HepG2 (cell line): ENCODE measurements at regions not wholly inside any gene's neighbourhood (a gene's known extent, or its start where the extent isn't known, plus 50 kb on each side); places are given as distances from the start of the nearest gene placed in this dataset.

Experiments used
- ARID5B ChIP-seq: IDR thresholded peaks from 2 replicates; pipeline ENCODE4 v1.4.0; 2020; ENCODE audit warnings: mild to moderate bottlenecking, missing genetic modification reagents
- ATF6 ChIP-seq: sonication (generic); formaldehyde crosslinking; conservative IDR thresholded peaks from 2 replicates; pipeline ENCODE4 v1.4.0; 2020; ENCODE audit warnings: missing genetic modification reagents
- CREB3 ChIP-seq: sonication (generic); formaldehyde crosslinking; IDR thresholded peaks from 2 replicates; pipeline ENCODE4 v1.5.0; 2020; ENCODE audit warnings: missing genetic modification reagents
- DMTF1 ChIP-seq: sonication (generic); formaldehyde crosslinking; IDR thresholded peaks from 2 replicates; pipeline ENCODE4 v1.4.0; 2020; ENCODE audit warnings: mild to moderate bottlenecking, missing genetic modification reagents
- ERF ChIP-seq: IDR thresholded peaks from 2 replicates; pipeline ENCODE4 v1.6.1; 2018; ENCODE audit warnings: missing biosample characterization, missing genetic modification reagents
- FOXA3 ChIP-seq: IDR thresholded peaks from 2 replicates; pipeline ENCODE4 v1.6.1; 2016; ENCODE audit warnings: missing genetic modification reagents, missing compliant biosample characterization
- IRF1 ChIP-seq: sonication (generic); formaldehyde crosslinking; IDR thresholded peaks from 2 replicates; pipeline ENCODE4 v1.4.0; 2020; ENCODE audit warnings: low read depth, mild to moderate bottlenecking, missing genetic modification reagents
- IRF2 ChIP-seq: IDR thresholded peaks from 2 replicates; pipeline ENCODE4 v1.6.1; 2018; ENCODE audit warnings: missing genetic modification reagents, missing compliant biosample characterization
- NFIC ChIP-seq: IDR thresholded peaks from 2 replicates; pipeline ENCODE4 v1.6.1; 2012; ENCODE audit warnings: mild to moderate bottlenecking, low read length, inconsistent platforms
- RFXANK ChIP-seq: IDR thresholded peaks from 2 replicates; pipeline ENCODE4 v1.6.1; 2016
- RXRA ChIP-seq: sonication (generic); formaldehyde crosslinking; IDR thresholded peaks from 2 replicates; pipeline ENCODE4 v1.5.1; 2020; ENCODE audit warnings: missing genetic modification reagents
- SOX13 ChIP-seq, 3 experiments: fragments of 450-650 bp in 1 of 3; sonication (generic) in 1 of 3; formaldehyde crosslinking in 1 of 3; IDR thresholded peaks in 2 of 3; conservative IDR thresholded peaks in 1 of 3; 2 replicates each; pipeline versions ENCODE4 v1.5.0 to v1.6.1; 2016 to 2020; ENCODE audit warnings: antibody characterized with exemption in 1 of 3, mild to moderate bottlenecking in 1 of 3, missing compliant biosample characterization in 1 of 3, missing genetic modification reagents in 1 of 3, moderate library complexity in 1 of 3
- SOX6 ChIP-seq, 2 experiments: fragments of 450-650 bp in 1 of 2; sonication (generic) in 1 of 2; formaldehyde crosslinking in 1 of 2; IDR thresholded peaks; 2 replicates each; pipeline versions ENCODE4 v1.4.0 to v1.6.1; 2017 to 2020; ENCODE audit warnings: antibody characterized with exemption in 1 of 2, mild to moderate bottlenecking in 1 of 2, missing genetic modification reagents in 1 of 2
- TEAD3 ChIP-seq: optimal IDR thresholded peaks from 2 replicates; pipeline ENCODE3; 2016; ENCODE audit warnings: borderline replicate concordance
- ZNF17 ChIP-seq: sonication (generic); formaldehyde crosslinking; IDR thresholded peaks from 2 replicates; pipeline ENCODE4 v1.5.0; 2020; ENCODE audit warnings: mild to moderate bottlenecking, missing genetic modification reagents
- ZNF276 ChIP-seq: sonication (generic); formaldehyde crosslinking; IDR thresholded peaks from 2 replicates; pipeline ENCODE4 v1.4.0; 2020; ENCODE audit warnings: mild to moderate bottlenecking, low read depth, missing genetic modification reagents
- ZNF75D ChIP-seq: sonication (generic); formaldehyde crosslinking; IDR thresholded peaks from 2 replicates; pipeline ENCODE4 v1.8.1; 2023; ENCODE audit warnings: missing genetic modification reagents, mild to moderate bottlenecking, borderline replicate concordance
- ZNF790 ChIP-seq: sonication (generic); formaldehyde crosslinking; IDR thresholded peaks from 2 replicates; pipeline ENCODE4 v1.8.0; 2022; ENCODE audit warnings: missing genetic modification reagents, mild to moderate bottlenecking, borderline replicate concordance

- 0 out of 2 replicates have a peak, but pooled peaks have one; percentile 18 for TF ChIP-seq ARID5B (CRISPR knock-in tag)
- peak; percentile 47; the same call in 1 of the 2 replicates for TF ChIP-seq RXRA (CRISPR knock-in tag)
- no peak for TF ChIP-seq ZNF276 (CRISPR knock-in tag)
- no peak for TF ChIP-seq IRF1 (CRISPR knock-in tag)
- no peak for TF ChIP-seq NFIC
- TF ChIP-seq FOXA3 (CRISPR knock-in tag) = no peak
- no peak for TF ChIP-seq SOX6 (IDR thresholded peaks at IDR 0.05)
- TF ChIP-seq SOX6 (CRISPR knock-in tag; IDR thresholded peaks at IDR 0.05) = peak; percentile 40; the same call in 1 of the 2 replicates
- TF ChIP-seq ZNF790 (CRISPR knock-in tag) = no peak
- 0 out of 2 replicates have a peak, but pooled peaks have one; percentile 26 for TF ChIP-seq ERF (CRISPR knock-in tag)
- TF ChIP-seq CREB3 (CRISPR knock-in tag) = no peak
- TF ChIP-seq TEAD3 (CRISPR knock-in tag) = peak; percentile 44
- no peak for TF ChIP-seq ATF6 (CRISPR knock-in tag)
- TF ChIP-seq RFXANK = no peak
- no peak for TF ChIP-seq ZNF75D (CRISPR knock-in tag)
- TF ChIP-seq ZNF17 (CRISPR knock-in tag) = no peak
- TF ChIP-seq SOX13 (IDR thresholded peaks at IDR 0.05) = no peak
- TF ChIP-seq SOX13 (CRISPR knock-in tag; conservative IDR thresholded peaks at IDR 0.05 in 1 of 2, IDR thresholded peaks at IDR 0.05 in 1 of 2) = peak in 1 of 2 experiments; percentile 20; a peak in 1 of 4 replicates
- 0 out of 2 replicates have a peak, but pooled peaks have one; percentile 22 for TF ChIP-seq IRF2 (CRISPR knock-in tag)
- no peak for TF ChIP-seq DMTF1 (CRISPR knock-in tag)
These were observed 368.4 kb downstream of the SOX9 start (continued) for GRCh38 chr17:72489272-72489641.
